NCI-H2107 treated with DMSO at 0.1 percent for 48 hours (cell line): ENCODE measurements at regions not wholly inside any gene's neighbourhood (a gene's known extent, or its start where the extent isn't known, plus 50 kb on each side); places are given as distances from the start of the nearest gene placed in this dataset.
A peak's percentile ranks its signal among the peaks of the same experiment; 100 is the strongest.

ENCODE experiments used
- DNase-seq: peaks from one replicate; lab custom pipeline; 2025; ENCODE audit not compliant: unreplicated experiment; lab: John Stamatoyannopoulos, UW

- DNase-seq = no peak
These were observed 182.3 kb upstream of the LPP start for GRCh38 chr3:187971629-187972028.

GRCh38 chr3:187972454-187972853 is 181.5 kb upstream of the LPP start:
- DNase-seq = no peak

GRCh38 chr3:187973977-187974870 is 179.7 kb upstream of the LPP start:
- DNase-seq = no peak

GRCh38 chr3:187974871-187975271 is 179.1 kb upstream of the LPP start:
- no peak for DNase-seq

- DNase-seq = no peak
These were observed 178.2 kb upstream of the LPP start for GRCh38 chr3:187975561-187976364.

GRCh38 chr3:187976365-187976900 is 177.5 kb upstream of the LPP start:
- no peak for DNase-seq

- DNase-seq = no peak
These were observed 176.3 kb upstream of the LPP start for GRCh38 chr3:187977659-187978058.

GRCh38 chr3:187978433-187979011 is 175.4 kb upstream of the LPP start:
- peak; percentile 63 for DNase-seq

GRCh38 chr3:187979564-187979963 is 174.4 kb upstream of the LPP start:
- no peak for DNase-seq

- no peak for DNase-seq
These were observed 173.1 kb upstream of the LPP start for GRCh38 chr3:187980861-187981260.

GRCh38 chr3:187982142-187982541 is 171.8 kb upstream of the LPP start:
- no peak for DNase-seq

- DNase-seq = no peak
These were observed 170.4 kb upstream of the LPP start for GRCh38 chr3:187983484-187984124.

GRCh38 chr3:187985647-187986046 is 168.3 kb upstream of the LPP start:
- no peak for DNase-seq

GRCh38 chr3:187986514-187986934 is 167.4 kb upstream of the LPP start:
- no peak for DNase-seq

- DNase-seq = no peak
These were observed 166.8 kb upstream of the LPP start for GRCh38 chr3:187987187-187987586.

- no peak for DNase-seq
These were observed 166.0 kb upstream of the LPP start for GRCh38 chr3:187987924-187988323.

- peak; percentile 98 for DNase-seq
These were observed 164.3 kb upstream of the LPP start for GRCh38 chr3:187989575-187990153.

- no peak for DNase-seq
These were observed 161.3 kb upstream of the LPP start for GRCh38 chr3:187992609-187993008.

- DNase-seq = no peak
These were observed 159.5 kb upstream of the LPP start for GRCh38 chr3:187994221-187995042.

GRCh38 chr3:187995043-187995400 is 158.9 kb upstream of the LPP start:
- no peak for DNase-seq
